Loucy (cell line): ENCODE measurements at regions not wholly inside any gene's neighbourhood (a gene's known extent, or its start where the extent isn't known, plus 50 kb on each side); places are given as distances from the start of the nearest gene placed in this dataset.

ENCODE experiments used
- H2AFZ ChIP-seq: fragments of 200-600 bp; sonication (generic); 2 replicates; pipeline ENCODE4 v1.6.0; 2016; ENCODE audit warnings: antibody characterized with exemption, mild to moderate bottlenecking, low read length, moderate library complexity
- H3F3A ChIP-seq: fragments of 200-600 bp; 2 replicates; pipeline ENCODE4 v1.6.0; 2016; ENCODE audit warnings: antibody characterized with exemption, low read depth, mild to moderate bottlenecking
- H3K27me3 ChIP-seq: fragments of 200-600 bp; sonication (generic); 2 replicates; pipeline ENCODE4 v1.6.1; 2014; ENCODE audit warnings: low read length, mild to moderate bottlenecking; ENCODE audit not compliant: insufficient read depth, poor library complexity, severe bottlenecking
- H3K36me3 ChIP-seq: fragments of 200-600 bp; sonication (generic); 2 replicates; pipeline ENCODE4 v1.6.1; 2016; ENCODE audit warnings: low read length; ENCODE audit not compliant: insufficient read depth
- H3K4me1 ChIP-seq: fragments of 200-600 bp; sonication (generic); 2 replicates; pipeline ENCODE4 v1.5.1; 2014; ENCODE audit warnings: low read length, mild to moderate bottlenecking; ENCODE audit not compliant: insufficient read depth, poor library complexity, severe bottlenecking
- H3K4me2 ChIP-seq: fragments of 200-600 bp; sonication (generic); 2 replicates; pipeline ENCODE4 v1.6.0; 2014; ENCODE audit warnings: antibody characterized with exemption, low read length, low read depth, mild to moderate bottlenecking; ENCODE audit not compliant: poor library complexity, severe bottlenecking
- H3K4me3 ChIP-seq: fragments of 200-600 bp; sonication (generic); 2 replicates; pipeline ENCODE4 v1.5.1; 2014; ENCODE audit warnings: low read length, mild to moderate bottlenecking, mixed read lengths; ENCODE audit not compliant: poor library complexity, severe bottlenecking
- H3K79me2 ChIP-seq: fragments of 200-600 bp; sonication (generic); 2 replicates; pipeline ENCODE4 v1.6.1; 2014; ENCODE audit warnings: low read length; ENCODE audit not compliant: insufficient read depth
- H3K9ac ChIP-seq: fragments of 200-600 bp; sonication (generic); 2 replicates; pipeline ENCODE4 v1.6.0; 2014; ENCODE audit warnings: mild to moderate bottlenecking, low read depth, low read length, moderate library complexity; ENCODE audit not compliant: poor library complexity, severe bottlenecking
- H3K9me2 ChIP-seq: fragments of 200-600 bp; sonication (generic); replicated peaks from 2 replicates; pipeline ENCODE4 v1.6.1; 2016; ENCODE audit warnings: low read depth, low read length, mixed read lengths
- H3K9me3 ChIP-seq: fragments of 200-600 bp; sonication (generic); 2 replicates; pipeline ENCODE4 v1.6.1; 2014; ENCODE audit warnings: mild to moderate bottlenecking, antibody characterized with exemption, low read length, low read depth; ENCODE audit not compliant: insufficient read depth
- H4K20me1 ChIP-seq: fragments of 200-600 bp; sonication (generic); 2 replicates; pipeline ENCODE4 v1.6.0; 2014; ENCODE audit warnings: antibody characterized with exemption, low read length, mild to moderate bottlenecking; ENCODE audit not compliant: insufficient read depth, poor library complexity, severe bottlenecking
- EZH2phosphoT487 ChIP-seq: fragments of 200-600 bp; IDR thresholded peaks from 2 replicates; pipeline ENCODE4 v1.6.1; 2018; ENCODE audit warnings: antibody characterized with exemption, mild to moderate bottlenecking, moderate library complexity, borderline replicate concordance
- TF ChIP-seq, protein P1 (sequence below): fragments of 200-600 bp; sonication (generic); conservative IDR thresholded peaks from 2 replicates; pipeline ENCODE4 v1.5.1; 2014; ENCODE audit warnings: mild to moderate bottlenecking, antibody characterized with exemption, low read length

DNA sequence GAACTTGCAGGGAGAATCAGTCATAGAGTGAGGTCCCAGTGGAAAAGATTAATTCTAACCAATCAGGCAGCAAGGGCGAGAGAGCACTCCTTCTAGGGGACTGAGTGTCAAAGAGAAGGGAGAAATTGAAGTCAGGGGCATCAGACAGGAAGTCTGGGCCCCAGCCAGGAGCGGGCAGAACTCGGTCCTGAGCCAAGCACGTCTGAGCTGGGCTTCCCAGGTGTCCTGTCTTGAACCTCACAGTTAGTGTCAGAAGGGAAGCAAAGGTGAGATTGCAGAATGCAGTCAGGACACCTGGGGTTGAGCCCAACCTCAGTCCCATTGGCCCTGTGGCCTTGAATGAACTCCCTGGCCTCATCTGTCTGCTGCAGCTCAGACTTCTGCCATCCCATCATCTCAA lies 220.9 kb downstream of the SMAD2 start:
- Histone ChIP-seq H3K9me2 (no peaks in the 10 kb centered on the region), H3K79me2 (no peaks in the 10 kb centered on the region), H3K9ac (no peak overlapping the region), H3K4me3 (no peak overlapping the region), H3K4me1 (no peaks in the 10 kb centered on the region), H3F3A (no peaks in the 10 kb centered on the region), H2AFZ (no peak overlapping the region), H3K36me3 (no peaks in the 10 kb centered on the region), H3K4me2 (no peak overlapping the region), H3K9me3 (no peaks in the 10 kb centered on the region), H4K20me1 (no peaks in the 10 kb centered on the region), H3K27me3 (no peaks in the 10 kb centered on the region)
- no peak for TF ChIP-seq EZH2phosphoT487
- TF ChIP-seq, protein P1, sequence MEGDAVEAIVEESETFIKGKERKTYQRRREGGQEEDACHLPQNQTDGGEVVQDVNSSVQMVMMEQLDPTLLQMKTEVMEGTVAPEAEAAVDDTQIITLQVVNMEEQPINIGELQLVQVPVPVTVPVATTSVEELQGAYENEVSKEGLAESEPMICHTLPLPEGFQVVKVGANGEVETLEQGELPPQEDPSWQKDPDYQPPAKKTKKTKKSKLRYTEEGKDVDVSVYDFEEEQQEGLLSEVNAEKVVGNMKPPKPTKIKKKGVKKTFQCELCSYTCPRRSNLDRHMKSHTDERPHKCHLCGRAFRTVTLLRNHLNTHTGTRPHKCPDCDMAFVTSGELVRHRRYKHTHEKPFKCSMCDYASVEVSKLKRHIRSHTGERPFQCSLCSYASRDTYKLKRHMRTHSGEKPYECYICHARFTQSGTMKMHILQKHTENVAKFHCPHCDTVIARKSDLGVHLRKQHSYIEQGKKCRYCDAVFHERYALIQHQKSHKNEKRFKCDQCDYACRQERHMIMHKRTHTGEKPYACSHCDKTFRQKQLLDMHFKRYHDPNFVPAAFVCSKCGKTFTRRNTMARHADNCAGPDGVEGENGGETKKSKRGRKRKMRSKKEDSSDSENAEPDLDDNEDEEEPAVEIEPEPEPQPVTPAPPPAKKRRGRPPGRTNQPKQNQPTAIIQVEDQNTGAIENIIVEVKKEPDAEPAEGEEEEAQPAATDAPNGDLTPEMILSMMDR = no peak

- H2AFZ ChIP-seq = no peak overlapping the region
- H3K9me2 ChIP-seq = no peaks in the 10 kb centered on the region
- H3K9ac ChIP-seq = no peak overlapping the region
- TF ChIP-seq, protein P1 = no peak
- TF ChIP-seq EZH2phosphoT487 = no peak
- no peaks in the 10 kb centered on the region for H3K36me3 ChIP-seq
- no peaks in the 10 kb centered on the region for H3F3A ChIP-seq
- H3K4me3 ChIP-seq = no peak overlapping the region
- H4K20me1 ChIP-seq = no peaks in the 10 kb centered on the region
- no peaks in the 10 kb centered on the region for H3K27me3 ChIP-seq
- no peaks in the 10 kb centered on the region for H3K9me3 ChIP-seq
- no peaks in the 10 kb centered on the region for H3K79me2 ChIP-seq
- no peaks in the 10 kb centered on the region for H3K4me1 ChIP-seq
- H3K4me2 ChIP-seq = no peak overlapping the region
Measured at GRCh38 chr18:47708206-47708605, 222.3 kb downstream of the SMAD2 start.

DNA sequence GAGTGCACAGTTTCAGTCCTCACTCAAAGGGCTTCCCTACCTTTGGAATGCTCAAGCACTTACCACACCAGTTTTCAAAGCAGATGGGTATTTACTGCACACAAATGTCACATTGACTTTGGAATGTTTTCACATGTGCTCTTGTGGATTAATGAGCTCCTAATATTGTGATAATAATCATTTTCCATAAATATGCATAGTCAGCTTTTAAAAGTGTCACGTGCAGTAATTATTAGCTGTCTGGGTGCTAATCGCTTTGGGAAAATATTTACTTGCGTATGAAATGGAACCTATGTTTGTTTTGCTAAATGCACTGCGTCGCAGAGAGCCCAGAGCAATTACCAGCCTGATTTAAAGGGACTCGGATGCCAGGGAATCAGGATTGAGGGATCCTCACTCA lies 229.3 kb downstream of the SMAD2 start:
- Histone ChIP-seq H3K36me3 (no peaks in the 10 kb centered on the region), H3K4me2 (no peak overlapping the region), H3K9me3 (no peaks in the 10 kb centered on the region), H3F3A (no peaks in the 10 kb centered on the region), H3K4me3 (no peak overlapping the region), H3K9me2 (no peaks in the 10 kb centered on the region), H3K79me2 (no peaks in the 10 kb centered on the region), H3K9ac (no peak overlapping the region), H3K27me3 (no peaks in the 10 kb centered on the region), H2AFZ (no peak overlapping the region), H3K4me1 (no peaks in the 10 kb centered on the region), H4K20me1 (no peaks in the 10 kb centered on the region)
- TF ChIP-seq, protein P1 = no peak
- TF ChIP-seq EZH2phosphoT487 = no peak
